Breast epithelium (tissue), 3 donors: ENCODE measurements at regions not wholly inside any gene's neighbourhood (a gene's known extent, or its start where the extent isn't known, plus 50 kb on each side); places are given as distances from the start of the nearest gene placed in this dataset.
"Not testable (repeated sequence)": the region's sequence is repeated elsewhere in the genome, so short reads cannot be mapped to it uniquely, and the experiment has no call there.

Experiments
- CTCF ChIP-seq, 3 donors: fragments of 450-650 bp; IDR thresholded peaks; one replicate each; pipeline ENCODE4 v1.5.1; 2016 to 2017; ENCODE audit warnings: antibody characterized with exemption in 3 of 3, mild to moderate bottlenecking in 3 of 3, moderate library complexity in 3 of 3
- POLR2A ChIP-seq: fragments of 450-650 bp; IDR thresholded peaks from one replicate; pipeline ENCODE4 v1.6.1; 2016; ENCODE audit warnings: antibody characterized with exemption, mild to moderate bottlenecking, moderate library complexity
- POLR2AphosphoS5 ChIP-seq, 3 donors: sonication (generic); formaldehyde crosslinking; IDR thresholded peaks; one replicate each; pipeline ENCODE4 v1.6.1; 2017; ENCODE audit warnings: antibody characterized with exemption in 3 of 3

- TF ChIP-seq POLR2A; CTCF (IDR thresholded peaks at IDR 0.05); POLR2AphosphoS5 (IDR thresholded peaks at IDR 0.05): not testable (repeated sequence)
These were observed 902.9 kb upstream of the CDH18 start for GRCh38 chr5:20890936-20891335.
